ENCODE measurements at regions not wholly inside any gene's neighbourhood (a gene's known extent, or its start where the extent isn't known, plus 50 kb on each side); places are given as distances from the start of the nearest gene placed in this dataset.
"Not testable (repeated sequence)": the region's sequence is repeated elsewhere in the genome, so short reads cannot be mapped to it uniquely, and the experiment has no call there.

DNA sequence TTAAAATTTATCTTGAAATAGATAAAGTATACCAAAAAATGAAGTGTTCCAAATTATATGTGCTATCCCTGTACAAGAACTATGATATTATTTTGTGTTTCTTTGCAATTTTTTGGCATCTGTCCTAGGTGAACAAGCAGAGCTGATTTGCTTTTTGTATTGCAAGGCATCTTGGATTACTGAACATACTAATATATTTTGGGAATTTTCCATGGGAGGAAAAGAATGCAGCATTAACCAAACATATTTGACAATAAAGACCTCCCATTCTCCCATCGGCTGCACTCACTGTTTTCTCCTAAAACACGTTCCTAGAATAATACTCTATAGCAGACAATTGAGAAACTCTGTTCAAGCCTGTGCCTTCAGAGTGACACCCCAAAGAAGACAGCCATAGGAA lies 265.1 kb upstream of the ALCAM start:
- Mint-ChIP-seq H3K4me1 (no peaks in the 10 kb centered on the region), H3K9me3 (no peaks in the 10 kb centered on the region), H3K27ac (ENCODE audit: low read depth) (no peak overlapping the region), H3K36me3 (ENCODE audit: insufficient read depth) (no peaks in the 10 kb centered on the region), H3K4me3 (no peak overlapping the region), H3K27me3 (no peaks in the 10 kb centered on the region)
- ATAC-seq (replicated peaks; ENCODE audit: extremely low read depth, poor library complexity, severe bottlenecking) (no peak), DNase-seq (ENCODE audit: low spot score in 2 of 2) (no peak)

DNA sequence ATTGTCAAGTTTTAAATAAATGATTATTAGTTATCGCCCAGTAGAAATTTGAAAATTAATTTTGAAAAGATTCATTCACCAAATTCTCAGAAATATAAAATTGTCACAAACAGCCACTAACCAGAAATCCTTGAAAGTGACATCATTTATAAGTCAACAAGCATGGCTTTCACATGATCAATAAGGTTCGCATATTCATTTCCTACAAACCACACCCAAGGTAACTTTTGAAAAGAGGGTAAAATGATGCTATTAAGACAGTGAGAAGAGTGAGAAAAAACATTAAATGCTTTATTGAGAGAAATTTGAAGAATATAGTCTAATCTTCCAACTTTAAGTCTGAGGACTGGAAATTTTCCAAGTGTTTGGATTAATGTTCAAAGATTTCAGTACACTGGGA lies 263.6 kb upstream of the ALCAM start:
- no peaks in the 10 kb centered on the region for H3K4me1 Mint-ChIP-seq
- H3K27me3 Mint-ChIP-seq: no peaks in the 10 kb centered on the region
- no peak overlapping the region for H3K4me3 Mint-ChIP-seq
- H3K36me3 Mint-ChIP-seq (ENCODE audit: insufficient read depth): no peaks in the 10 kb centered on the region
- H3K9me3 Mint-ChIP-seq: no peaks in the 10 kb centered on the region
- DNase-seq (ENCODE audit: low spot score in 2 of 2) (no peak), ATAC-seq (replicated peaks; ENCODE audit: extremely low read depth, poor library complexity, severe bottlenecking) (no peak)
- H3K27ac Mint-ChIP-seq (ENCODE audit: low read depth): no peak overlapping the region

DNA sequence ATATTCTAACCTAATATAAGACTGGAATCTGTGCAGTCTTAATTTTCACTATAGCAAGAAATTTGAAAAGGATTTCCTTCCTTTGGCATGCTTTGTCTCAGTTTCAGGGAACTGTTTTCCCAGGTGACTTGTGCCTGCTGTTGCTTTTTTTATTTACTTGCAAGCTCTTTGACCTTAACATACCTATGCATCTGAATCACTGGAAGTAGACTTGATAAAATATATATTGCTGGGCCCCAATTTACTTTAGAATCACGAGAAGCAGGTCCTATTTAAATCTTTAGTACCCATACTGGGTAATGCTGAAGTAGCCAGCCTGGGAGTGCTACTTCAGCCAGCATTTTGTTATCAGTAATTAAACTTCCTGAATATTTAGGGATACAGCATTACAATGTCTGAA lies 257.9 kb upstream of the ALCAM start:
- H3K4me1 Mint-ChIP-seq: no peaks in the 10 kb centered on the region
- ATAC-seq (replicated peaks; ENCODE audit: extremely low read depth, poor library complexity, severe bottlenecking): no peak
- H3K27me3 Mint-ChIP-seq: no peaks in the 10 kb centered on the region
- H3K27ac Mint-ChIP-seq (ENCODE audit: low read depth): no peak overlapping the region
- peaks cover 16% of the 10 kb centered on the region for H3K9me3 Mint-ChIP-seq
- no peak overlapping the region for H3K4me3 Mint-ChIP-seq
- H3K36me3 Mint-ChIP-seq (ENCODE audit: insufficient read depth): no peaks in the 10 kb centered on the region
- DNase-seq (ENCODE audit: low spot score in 2 of 2): no peak

DNA sequence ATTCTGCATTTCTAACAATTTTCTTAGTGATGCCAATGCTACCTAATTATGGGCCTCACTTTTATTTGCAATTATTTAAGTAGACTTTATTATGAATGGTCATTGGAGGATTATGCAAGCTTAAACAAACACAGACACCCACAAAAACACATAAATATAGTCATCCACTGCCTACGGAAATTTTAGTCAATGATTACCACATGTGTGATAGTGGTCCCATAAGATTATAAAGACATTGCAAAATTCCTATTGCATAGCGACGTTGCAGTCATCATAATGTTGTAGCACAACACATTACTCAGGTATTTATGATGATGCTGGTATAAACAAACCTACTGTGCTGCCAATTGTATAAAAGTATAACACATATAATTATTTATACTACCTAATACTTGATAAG lies 247.8 kb upstream of the ALCAM start:
- no peaks in the 10 kb centered on the region for H3K36me3 Mint-ChIP-seq (ENCODE audit: insufficient read depth)
- no peak overlapping the region for H3K4me3 Mint-ChIP-seq
- H3K27ac Mint-ChIP-seq (ENCODE audit: low read depth): no peak overlapping the region
- no peak for ATAC-seq (replicated peaks; ENCODE audit: extremely low read depth, poor library complexity, severe bottlenecking)
- no peaks in the 10 kb centered on the region for H3K9me3 Mint-ChIP-seq
- no peak for DNase-seq (ENCODE audit: low spot score in 2 of 2)
- H3K4me1 Mint-ChIP-seq: no peaks in the 10 kb centered on the region
- no peaks in the 10 kb centered on the region for H3K27me3 Mint-ChIP-seq

DNA sequence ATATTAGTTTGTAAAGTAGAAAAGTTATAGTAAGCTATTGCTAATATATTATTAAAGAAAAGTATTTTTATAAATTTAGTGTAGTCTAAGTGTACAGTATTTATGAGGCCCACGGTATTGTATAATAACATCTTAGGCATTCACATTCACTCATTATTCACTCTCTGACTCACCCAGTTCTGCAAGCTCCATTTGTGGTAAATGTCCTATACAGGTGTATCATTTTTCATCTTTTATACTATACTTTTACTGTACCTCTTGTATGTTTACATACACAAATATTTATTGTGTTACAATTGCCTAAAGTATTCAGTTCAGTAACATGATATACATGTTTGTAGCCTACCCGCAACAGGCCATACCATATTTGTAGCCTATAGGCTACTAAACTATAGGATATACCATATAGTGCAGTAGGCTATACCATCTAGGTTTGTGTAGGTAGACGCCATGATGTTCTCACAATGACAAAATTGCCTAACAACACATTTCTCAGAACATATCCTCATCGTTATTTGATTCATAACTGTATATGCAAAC lies 246.8 kb upstream of the ALCAM start:
- no peak overlapping the region for H3K4me3 Mint-ChIP-seq
- no peak for ATAC-seq (replicated peaks; ENCODE audit: extremely low read depth, poor library complexity, severe bottlenecking)
- H3K9me3 Mint-ChIP-seq: no peaks in the 10 kb centered on the region
- no peaks in the 10 kb centered on the region for H3K36me3 Mint-ChIP-seq (ENCODE audit: insufficient read depth)
- no peak overlapping the region for H3K27ac Mint-ChIP-seq (ENCODE audit: low read depth)
- DNase-seq (ENCODE audit: low spot score in 2 of 2): no peak
- no peaks in the 10 kb centered on the region for H3K27me3 Mint-ChIP-seq
- H3K4me1 Mint-ChIP-seq: no peaks in the 10 kb centered on the region

DNA sequence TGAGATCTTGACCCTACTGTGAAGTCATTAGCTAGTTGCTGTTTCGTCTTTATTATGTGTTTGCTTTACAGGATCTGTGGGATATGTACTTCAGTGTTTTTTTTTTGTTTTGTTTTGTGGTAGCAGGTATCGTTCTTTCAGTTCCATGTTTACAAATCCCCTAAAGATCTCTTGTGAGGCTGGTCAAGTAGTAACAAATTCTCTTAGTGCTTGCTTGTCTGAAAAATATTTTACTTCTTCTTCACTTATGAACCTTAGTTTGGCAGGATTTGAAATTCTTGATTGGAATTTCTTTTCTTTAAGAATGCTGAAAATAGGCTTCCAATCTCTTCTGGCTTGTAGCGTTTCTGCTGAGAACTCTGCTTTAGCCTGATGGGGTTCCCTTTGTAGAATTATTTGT lies 235.8 kb upstream of the ALCAM start:
- Mint-ChIP-seq H3K36me3 (ENCODE audit: insufficient read depth) (no peaks in the 10 kb centered on the region), H3K4me1 (no peaks in the 10 kb centered on the region), H3K27ac (ENCODE audit: low read depth) (no peak overlapping the region), H3K9me3 (peaks cover 8% of the 10 kb centered on the region), H3K4me3 (no peak overlapping the region), H3K27me3 (no peaks in the 10 kb centered on the region)
- no peak for ATAC-seq (replicated peaks; ENCODE audit: extremely low read depth, poor library complexity, severe bottlenecking)
- DNase-seq (ENCODE audit: low spot score in 2 of 2): no peak

DNA sequence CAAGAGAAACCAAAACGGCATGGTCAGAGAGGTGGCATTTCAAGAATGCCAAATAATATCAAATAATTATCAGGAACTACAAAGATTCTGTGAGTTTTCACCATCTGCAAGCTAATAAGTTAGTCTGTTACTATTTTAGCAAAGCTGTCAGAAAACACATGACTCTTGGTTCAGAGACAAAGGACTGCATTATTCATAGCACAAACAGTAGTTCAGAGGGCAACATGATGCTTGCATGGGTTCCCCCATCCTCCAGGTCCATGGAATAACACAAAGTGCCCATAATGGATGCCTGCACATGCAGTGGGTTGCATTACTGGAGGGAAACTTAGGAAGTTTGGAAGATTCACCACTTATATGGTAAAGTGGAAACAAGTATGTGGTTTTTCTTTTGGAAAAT lies 228.8 kb upstream of the ALCAM start:
- Mint-ChIP-seq H3K36me3 (ENCODE audit: insufficient read depth) (no peaks in the 10 kb centered on the region), H3K4me1 (no peaks in the 10 kb centered on the region), H3K27me3 (no peaks in the 10 kb centered on the region), H3K4me3 (no peak overlapping the region), H3K27ac (ENCODE audit: low read depth) (no peak overlapping the region), H3K9me3 (peaks cover 5% of the 10 kb centered on the region)
- DNase-seq (ENCODE audit: low spot score in 2 of 2) (no peak), ATAC-seq (replicated peaks; ENCODE audit: extremely low read depth, poor library complexity, severe bottlenecking) (no peak)

DNA sequence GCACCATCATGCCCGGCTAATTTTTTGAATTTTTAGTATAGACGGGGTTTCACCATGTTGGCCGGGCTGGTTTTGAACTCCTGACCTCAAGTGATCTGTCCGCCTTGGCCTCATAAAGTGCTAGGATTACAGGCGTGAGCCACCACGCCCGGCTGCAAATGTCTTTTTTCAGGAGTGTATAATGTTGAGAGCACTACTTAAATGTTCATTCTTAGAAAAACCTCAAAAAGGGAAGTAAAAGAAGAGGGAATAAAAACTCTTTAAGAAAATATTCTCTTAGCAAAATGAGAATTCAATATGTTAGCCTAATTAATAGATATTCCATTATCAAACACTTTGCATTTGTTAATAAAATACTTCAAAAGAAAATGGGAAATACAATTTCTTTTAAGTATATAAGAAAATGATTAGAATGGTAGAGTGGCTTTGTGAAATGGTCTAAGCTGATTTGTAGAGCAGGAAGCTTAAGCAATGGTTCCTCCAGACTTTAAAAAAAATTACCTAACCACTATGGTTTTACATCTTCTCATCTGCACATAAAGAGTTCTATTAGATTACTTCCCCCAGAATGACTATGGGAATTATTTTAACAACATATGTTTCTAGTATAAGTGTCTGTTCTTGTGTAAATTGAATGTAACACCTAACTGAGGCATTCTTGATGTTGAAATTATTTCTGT lies 226.7 kb upstream of the ALCAM start:
- Mint-ChIP-seq H3K4me3 (no peak overlapping the region), H3K36me3 (ENCODE audit: insufficient read depth) (no peaks in the 10 kb centered on the region), H3K9me3 (peaks cover 5% of the 10 kb centered on the region), H3K4me1 (no peaks in the 10 kb centered on the region), H3K27ac (ENCODE audit: low read depth) (no peak overlapping the region), H3K27me3 (no peaks in the 10 kb centered on the region)
- no peak for DNase-seq (ENCODE audit: low spot score in 2 of 2)
- no peak for ATAC-seq (replicated peaks; ENCODE audit: extremely low read depth, poor library complexity, severe bottlenecking)

DNA sequence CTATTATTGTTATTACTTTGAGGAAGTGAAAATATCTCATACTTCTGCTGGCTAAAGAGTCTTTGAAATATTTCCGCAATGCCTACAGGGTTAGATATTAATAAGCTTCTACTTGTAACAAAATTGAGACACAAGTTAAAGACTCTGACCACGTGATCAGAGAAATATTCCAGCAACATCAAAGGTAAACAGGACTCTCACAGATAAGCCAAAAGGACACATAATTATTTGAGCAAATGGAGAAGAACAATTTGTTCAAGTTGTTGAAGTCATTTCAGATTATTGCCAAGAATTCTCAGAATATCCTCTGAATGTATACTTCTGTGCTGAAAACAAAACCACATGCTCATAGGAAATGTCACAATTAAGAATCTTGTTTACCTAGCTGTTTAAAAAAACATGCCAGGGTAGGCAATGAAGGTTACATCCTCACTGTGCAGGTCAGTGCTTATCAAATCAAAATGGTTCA lies 225.8 kb upstream of the ALCAM start:
- Mint-ChIP-seq H3K27me3 (no peaks in the 10 kb centered on the region), H3K27ac (ENCODE audit: low read depth) (no peak overlapping the region), H3K4me3 (no peak overlapping the region), H3K4me1 (no peaks in the 10 kb centered on the region), H3K9me3 (peaks cover 5% of the 10 kb centered on the region), H3K36me3 (ENCODE audit: insufficient read depth) (no peaks in the 10 kb centered on the region)
- DNase-seq (ENCODE audit: low spot score in 2 of 2): no peak
- ATAC-seq (replicated peaks; ENCODE audit: extremely low read depth, poor library complexity, severe bottlenecking): no peak

DNA sequence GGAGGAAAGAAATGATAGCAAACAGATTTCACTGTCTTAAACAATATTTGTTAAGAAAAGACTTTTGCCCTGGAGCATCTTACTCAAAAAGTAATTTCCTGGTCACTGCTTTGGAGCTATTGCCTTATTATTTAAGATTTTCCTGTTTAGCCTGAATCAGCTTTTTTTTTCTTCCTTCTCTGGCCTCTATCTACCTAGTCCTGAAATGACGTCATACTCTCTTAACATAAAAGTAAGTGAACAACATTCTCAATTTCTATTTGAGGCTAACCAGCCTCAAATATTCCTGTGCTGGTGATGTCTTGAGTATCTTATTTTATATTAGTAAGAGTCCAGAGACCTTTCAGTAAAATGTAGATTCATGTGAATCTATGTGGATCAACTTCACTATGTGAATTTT lies 221.9 kb upstream of the ALCAM start:
- DNase-seq (ENCODE audit: low spot score in 2 of 2) (no peak), ATAC-seq (replicated peaks; ENCODE audit: extremely low read depth, poor library complexity, severe bottlenecking) (no peak)

DNA sequence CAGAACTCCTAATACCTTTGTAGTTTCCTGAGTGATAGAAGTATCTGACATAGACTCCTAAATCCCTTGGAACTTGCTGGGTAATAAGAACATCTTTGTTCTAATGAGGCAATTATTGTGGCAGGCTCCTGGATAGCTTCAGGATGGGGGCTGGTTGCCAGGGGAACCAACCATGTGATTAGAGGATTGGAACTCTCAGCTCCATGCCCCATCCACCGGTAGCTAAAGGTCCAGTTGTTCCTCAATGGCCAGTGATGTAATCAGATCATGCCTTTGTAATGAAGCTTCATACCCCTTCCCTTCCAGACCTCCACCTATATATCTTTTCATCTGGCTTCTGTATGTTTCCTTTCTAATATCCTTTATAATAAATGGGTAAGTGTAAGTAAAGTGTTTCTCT lies 221.2 kb upstream of the ALCAM start:
- Mint-ChIP-seq H3K27me3 (peaks cover 6% of the 10 kb centered on the region), H3K4me3 (no peak overlapping the region)

More for the DNA sequence above, 221.9 kb upstream of the ALCAM start:
- Mint-ChIP-seq H3K9me3 (no peaks in the 10 kb centered on the region), H3K36me3 (ENCODE audit: insufficient read depth) (no peaks in the 10 kb centered on the region), H3K27me3 (peaks cover 6% of the 10 kb centered on the region), H3K4me3 (no peak overlapping the region), H3K27ac (ENCODE audit: low read depth) (no peak overlapping the region), H3K4me1 (no peaks in the 10 kb centered on the region)

DNA sequence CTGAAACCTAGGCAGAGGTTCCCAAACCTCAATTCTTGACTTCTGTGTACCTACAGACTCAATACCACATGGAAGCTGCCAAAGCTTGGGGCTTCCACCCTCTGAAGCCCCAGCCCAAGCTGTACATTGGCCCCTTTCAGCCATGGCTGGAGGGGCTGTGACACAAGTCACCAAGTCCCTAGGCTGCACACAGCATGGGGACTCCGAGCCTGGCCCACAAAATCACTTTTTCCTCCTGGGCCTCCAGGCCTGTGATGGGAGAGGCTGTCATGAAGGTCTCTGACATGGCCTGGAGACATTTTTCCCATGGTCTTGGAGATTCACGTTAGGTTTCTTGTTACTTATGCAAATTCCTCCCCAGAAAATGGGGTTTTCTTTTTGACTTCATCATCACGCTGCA lies 217.5 kb upstream of the ALCAM start:
- H3K4me3 Mint-ChIP-seq; H3K4me1 Mint-ChIP-seq; H3K27me3 Mint-ChIP-seq; H3K27ac Mint-ChIP-seq (ENCODE audit: low read depth); H3K9me3 Mint-ChIP-seq; DNase-seq (ENCODE audit: low spot score in 2 of 2); H3K36me3 Mint-ChIP-seq (ENCODE audit: insufficient read depth); ATAC-seq (replicated peaks; ENCODE audit: extremely low read depth, poor library complexity, severe bottlenecking): not testable (repeated sequence)

More for the DNA sequence above, 221.2 kb upstream of the ALCAM start:
- Mint-ChIP-seq H3K36me3 (ENCODE audit: insufficient read depth) (no peaks in the 10 kb centered on the region), H3K9me3 (no peaks in the 10 kb centered on the region), H3K4me1 (no peaks in the 10 kb centered on the region), H3K27ac (ENCODE audit: low read depth) (no peak overlapping the region)
- DNase-seq (ENCODE audit: low spot score in 2 of 2) (no peak), ATAC-seq (replicated peaks; ENCODE audit: extremely low read depth, poor library complexity, severe bottlenecking) (no peak)

DNA sequence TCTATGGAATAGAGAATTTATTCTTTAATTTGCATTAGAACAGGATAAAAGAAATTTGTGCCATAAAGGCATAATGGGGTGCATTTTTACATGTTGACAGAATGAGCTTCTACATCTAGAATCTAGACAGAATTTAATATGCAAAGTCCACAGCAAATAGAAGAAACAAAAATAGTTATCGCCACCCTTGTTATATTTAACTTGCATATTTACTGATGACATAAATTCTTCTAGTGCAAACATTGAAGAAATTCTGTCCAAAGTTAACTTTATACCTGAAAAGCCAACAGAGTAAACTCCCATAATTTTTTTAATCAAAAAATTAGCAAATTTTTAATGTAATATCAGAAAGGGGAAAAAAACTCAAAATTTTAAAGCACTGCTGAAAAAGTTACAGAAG lies 213.7 kb upstream of the ALCAM start:
- no peaks in the 10 kb centered on the region for H3K36me3 Mint-ChIP-seq (ENCODE audit: insufficient read depth)

More for the DNA sequence above, 213.7 kb upstream of the ALCAM start:
- H3K9me3 Mint-ChIP-seq: no peaks in the 10 kb centered on the region
- H3K4me1 Mint-ChIP-seq: no peaks in the 10 kb centered on the region
- no peak overlapping the region for H3K27ac Mint-ChIP-seq (ENCODE audit: low read depth)
- no peak for DNase-seq (ENCODE audit: low spot score in 2 of 2)
- H3K27me3 Mint-ChIP-seq: peaks cover 2% of the 10 kb centered on the region
- H3K4me3 Mint-ChIP-seq: no peak overlapping the region
- no peak for ATAC-seq (replicated peaks; ENCODE audit: extremely low read depth, poor library complexity, severe bottlenecking)
